ENCODE measurements at regions not wholly inside any gene's neighbourhood (a gene's known extent, or its start where the extent isn't known, plus 50 kb on each side); places are given as distances from the start of the nearest gene placed in this dataset.

DNA sequence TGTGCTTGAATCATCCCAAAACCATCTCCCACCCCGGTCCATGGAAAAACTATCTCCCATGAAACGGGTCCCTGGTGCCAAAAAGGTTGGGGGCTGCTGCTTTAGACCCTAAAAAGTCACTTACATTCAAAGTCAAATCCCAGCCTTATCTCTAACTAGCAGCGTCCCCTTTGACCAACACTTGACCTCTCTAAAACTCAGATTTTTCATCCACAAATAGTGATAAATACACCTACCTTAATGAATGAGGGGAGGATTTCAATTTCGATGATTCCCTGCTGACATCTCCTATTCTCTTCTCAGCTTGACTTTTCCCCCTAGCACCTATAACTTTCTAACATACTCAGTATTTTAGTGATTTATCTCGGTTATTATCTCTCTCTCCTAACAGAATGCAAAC is 137.3 kb downstream of the BTG1 start:
- H3K27me3 ChIP-seq = no peaks in the 10 kb centered on the region
- H3K36me3 ChIP-seq = no peaks in the 10 kb centered on the region
- H3K4me3 ChIP-seq (ENCODE audit: low read depth, low read length) = no peak overlapping the region
- DNase-seq = no peak
- peaks cover 4% of the 10 kb centered on the region for H3K4me1 ChIP-seq
- H3K9me3 ChIP-seq = no peaks in the 10 kb centered on the region
- TF ChIP-seq, protein P1, sequence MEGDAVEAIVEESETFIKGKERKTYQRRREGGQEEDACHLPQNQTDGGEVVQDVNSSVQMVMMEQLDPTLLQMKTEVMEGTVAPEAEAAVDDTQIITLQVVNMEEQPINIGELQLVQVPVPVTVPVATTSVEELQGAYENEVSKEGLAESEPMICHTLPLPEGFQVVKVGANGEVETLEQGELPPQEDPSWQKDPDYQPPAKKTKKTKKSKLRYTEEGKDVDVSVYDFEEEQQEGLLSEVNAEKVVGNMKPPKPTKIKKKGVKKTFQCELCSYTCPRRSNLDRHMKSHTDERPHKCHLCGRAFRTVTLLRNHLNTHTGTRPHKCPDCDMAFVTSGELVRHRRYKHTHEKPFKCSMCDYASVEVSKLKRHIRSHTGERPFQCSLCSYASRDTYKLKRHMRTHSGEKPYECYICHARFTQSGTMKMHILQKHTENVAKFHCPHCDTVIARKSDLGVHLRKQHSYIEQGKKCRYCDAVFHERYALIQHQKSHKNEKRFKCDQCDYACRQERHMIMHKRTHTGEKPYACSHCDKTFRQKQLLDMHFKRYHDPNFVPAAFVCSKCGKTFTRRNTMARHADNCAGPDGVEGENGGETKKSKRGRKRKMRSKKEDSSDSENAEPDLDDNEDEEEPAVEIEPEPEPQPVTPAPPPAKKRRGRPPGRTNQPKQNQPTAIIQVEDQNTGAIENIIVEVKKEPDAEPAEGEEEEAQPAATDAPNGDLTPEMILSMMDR (IDR thresholded peaks at IDR 0.05; ENCODE audit: low read depth, low read length) = no peak

- H3K27me3 ChIP-seq = no peaks in the 10 kb centered on the region
- DNase-seq = no peak
Measured at GRCh38 chr12:92007787-92008186, 137.9 kb downstream of the BTG1 start.

GRCh38 chr12:92003701-92004100 is 141.9 kb downstream of the BTG1 start:
- Histone ChIP-seq H3K36me3 (no peaks in the 10 kb centered on the region), H3K27me3 (no peaks in the 10 kb centered on the region), H3K9me3 (no peaks in the 10 kb centered on the region), H3K4me1 (peaks cover 4% of the 10 kb centered on the region), H3K4me3 (ENCODE audit: low read depth, low read length) (no peak overlapping the region)
- DNase-seq = no peak
- TF ChIP-seq, protein P1 (IDR thresholded peaks at IDR 0.05; ENCODE audit: low read depth, low read length) = no peak

More at GRCh38 chr12:92007787-92008186, 137.9 kb downstream of the BTG1 start:
- Histone ChIP-seq H3K4me1 (peaks cover 4% of the 10 kb centered on the region), H3K9me3 (no peaks in the 10 kb centered on the region), H3K4me3 (ENCODE audit: low read depth, low read length) (no peak overlapping the region), H3K36me3 (no peaks in the 10 kb centered on the region)
- TF ChIP-seq, protein P1 (IDR thresholded peaks at IDR 0.05; ENCODE audit: low read depth, low read length) = no peak

GRCh38 chr12:92002673-92003382 is 142.8 kb downstream of the BTG1 start:
- Histone ChIP-seq H3K9me3 (no peaks in the 10 kb centered on the region), H3K4me1 (peaks cover 4% of the 10 kb centered on the region), H3K4me3 (ENCODE audit: low read depth, low read length) (no peak overlapping the region), H3K27me3 (no peaks in the 10 kb centered on the region), H3K36me3 (no peaks in the 10 kb centered on the region)
- DNase-seq = no peak
- TF ChIP-seq, protein P1 (IDR thresholded peaks at IDR 0.05; ENCODE audit: low read depth, low read length) = no peak

DNA sequence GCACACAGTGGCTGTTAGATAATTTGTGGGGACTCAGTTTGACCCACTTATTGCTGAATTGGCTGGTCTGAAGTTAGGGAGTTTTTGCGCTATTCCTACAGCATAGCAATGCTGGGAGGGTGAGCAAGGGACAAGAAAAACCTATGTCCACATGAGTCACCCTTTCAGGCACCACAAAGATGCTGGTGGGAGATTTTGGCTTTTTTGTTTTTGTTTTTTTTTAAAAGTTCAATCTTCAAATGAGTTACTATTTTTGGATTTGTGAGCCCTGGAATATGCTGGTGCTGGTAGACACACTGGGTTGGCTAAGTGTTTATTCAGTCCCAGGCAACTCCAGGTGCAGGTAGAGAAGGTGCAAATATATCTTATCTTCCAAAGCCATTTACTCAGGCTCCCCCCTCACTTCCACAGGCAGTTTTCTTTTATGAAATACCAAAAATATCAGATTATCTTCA is 143.4 kb downstream of the BTG1 start:
- TF ChIP-seq, protein P1 (IDR thresholded peaks at IDR 0.05; ENCODE audit: low read depth, low read length) = no peak
- no peaks in the 10 kb centered on the region for H3K9me3 ChIP-seq
- no peaks in the 10 kb centered on the region for H3K27me3 ChIP-seq
- no peak for DNase-seq
- H3K4me3 ChIP-seq (ENCODE audit: low read depth, low read length) = no peak overlapping the region
- H3K4me1 ChIP-seq = peaks cover 4% of the 10 kb centered on the region
- no peaks in the 10 kb centered on the region for H3K36me3 ChIP-seq

DNA sequence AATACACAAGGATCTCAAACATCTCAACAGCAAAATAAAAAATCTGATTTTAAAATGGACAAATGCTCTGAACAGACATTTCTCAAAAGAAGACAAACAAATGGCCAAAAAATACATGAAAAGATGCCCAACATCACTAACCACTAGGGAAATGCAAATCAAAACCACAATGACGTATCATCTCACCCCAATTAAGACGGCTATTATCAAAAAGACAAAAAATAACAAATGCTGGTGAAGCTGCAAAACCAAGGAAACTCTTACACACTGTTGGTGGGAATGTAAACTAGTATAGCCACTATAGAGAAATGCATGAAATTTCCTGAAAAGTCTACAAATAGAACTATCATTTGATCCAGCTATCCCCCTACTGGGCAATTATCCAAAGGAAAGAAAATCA is 145.0 kb downstream of the BTG1 start:
- H3K27me3 ChIP-seq = no peaks in the 10 kb centered on the region

More for the DNA sequence above, 145.0 kb downstream of the BTG1 start:
- TF ChIP-seq, protein P1 (IDR thresholded peaks at IDR 0.05; ENCODE audit: low read depth, low read length) = no peak
- peaks cover 4% of the 10 kb centered on the region for H3K4me1 ChIP-seq
- no peaks in the 10 kb centered on the region for H3K36me3 ChIP-seq
- H3K4me3 ChIP-seq (ENCODE audit: low read depth, low read length) = no peak overlapping the region
- H3K9me3 ChIP-seq = no peaks in the 10 kb centered on the region
- DNase-seq = no peak

Measured in BE2C (cell line).